ENCODE measurements at regions not wholly inside any gene's neighbourhood (a gene's known extent, or its start where the extent isn't known, plus 50 kb on each side); places are given as distances from the start of the nearest gene placed in this dataset.

DNA sequence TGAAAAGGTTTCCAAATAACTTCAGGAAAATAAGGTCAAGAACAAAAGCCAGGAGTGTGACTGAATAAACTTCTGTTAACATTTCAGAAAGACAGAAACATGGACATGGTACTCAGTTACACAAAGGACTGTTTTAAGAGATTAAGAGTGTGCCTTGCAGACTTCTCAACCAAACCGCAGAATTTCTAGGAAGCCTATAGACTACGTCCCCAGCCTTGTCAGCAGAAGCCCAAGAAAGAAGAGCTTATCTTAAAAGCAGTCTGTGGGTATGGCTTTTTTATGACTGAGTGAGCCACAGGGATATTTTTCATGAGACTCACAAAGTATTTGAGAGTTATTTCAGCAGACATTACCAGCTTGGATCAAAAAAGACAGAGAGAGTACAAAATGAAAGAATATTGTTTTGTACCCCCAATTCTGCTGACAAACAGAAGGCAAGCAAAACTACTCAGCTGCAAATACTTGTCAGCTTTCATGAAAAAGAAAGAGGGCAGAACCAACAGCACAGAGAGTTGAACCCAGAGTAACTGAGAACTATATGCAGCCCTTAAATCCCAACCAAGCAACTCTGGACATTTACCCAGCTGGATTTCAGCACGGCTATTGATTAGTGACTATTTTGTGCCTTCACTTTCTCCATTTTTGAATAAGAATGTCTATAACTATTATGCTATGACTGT, 711.0 kb upstream of the CTNND2 start:
- TF ChIP-seq SP1 (IDR thresholded peaks at IDR 0.05; ENCODE audit: low read depth), result no peak
- TF ChIP-seq, protein P1, sequence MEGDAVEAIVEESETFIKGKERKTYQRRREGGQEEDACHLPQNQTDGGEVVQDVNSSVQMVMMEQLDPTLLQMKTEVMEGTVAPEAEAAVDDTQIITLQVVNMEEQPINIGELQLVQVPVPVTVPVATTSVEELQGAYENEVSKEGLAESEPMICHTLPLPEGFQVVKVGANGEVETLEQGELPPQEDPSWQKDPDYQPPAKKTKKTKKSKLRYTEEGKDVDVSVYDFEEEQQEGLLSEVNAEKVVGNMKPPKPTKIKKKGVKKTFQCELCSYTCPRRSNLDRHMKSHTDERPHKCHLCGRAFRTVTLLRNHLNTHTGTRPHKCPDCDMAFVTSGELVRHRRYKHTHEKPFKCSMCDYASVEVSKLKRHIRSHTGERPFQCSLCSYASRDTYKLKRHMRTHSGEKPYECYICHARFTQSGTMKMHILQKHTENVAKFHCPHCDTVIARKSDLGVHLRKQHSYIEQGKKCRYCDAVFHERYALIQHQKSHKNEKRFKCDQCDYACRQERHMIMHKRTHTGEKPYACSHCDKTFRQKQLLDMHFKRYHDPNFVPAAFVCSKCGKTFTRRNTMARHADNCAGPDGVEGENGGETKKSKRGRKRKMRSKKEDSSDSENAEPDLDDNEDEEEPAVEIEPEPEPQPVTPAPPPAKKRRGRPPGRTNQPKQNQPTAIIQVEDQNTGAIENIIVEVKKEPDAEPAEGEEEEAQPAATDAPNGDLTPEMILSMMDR (IDR thresholded peaks at IDR 0.05 in 2 of 3, conservative IDR thresholded peaks at IDR 0.05 in 1 of 3; ENCODE audit: borderline replicate concordance in 1 of 3, insufficient read depth in 1 of 3, low read depth in 2 of 3, low read length in 2 of 3), result no peak
- TF ChIP-seq, protein P2, sequence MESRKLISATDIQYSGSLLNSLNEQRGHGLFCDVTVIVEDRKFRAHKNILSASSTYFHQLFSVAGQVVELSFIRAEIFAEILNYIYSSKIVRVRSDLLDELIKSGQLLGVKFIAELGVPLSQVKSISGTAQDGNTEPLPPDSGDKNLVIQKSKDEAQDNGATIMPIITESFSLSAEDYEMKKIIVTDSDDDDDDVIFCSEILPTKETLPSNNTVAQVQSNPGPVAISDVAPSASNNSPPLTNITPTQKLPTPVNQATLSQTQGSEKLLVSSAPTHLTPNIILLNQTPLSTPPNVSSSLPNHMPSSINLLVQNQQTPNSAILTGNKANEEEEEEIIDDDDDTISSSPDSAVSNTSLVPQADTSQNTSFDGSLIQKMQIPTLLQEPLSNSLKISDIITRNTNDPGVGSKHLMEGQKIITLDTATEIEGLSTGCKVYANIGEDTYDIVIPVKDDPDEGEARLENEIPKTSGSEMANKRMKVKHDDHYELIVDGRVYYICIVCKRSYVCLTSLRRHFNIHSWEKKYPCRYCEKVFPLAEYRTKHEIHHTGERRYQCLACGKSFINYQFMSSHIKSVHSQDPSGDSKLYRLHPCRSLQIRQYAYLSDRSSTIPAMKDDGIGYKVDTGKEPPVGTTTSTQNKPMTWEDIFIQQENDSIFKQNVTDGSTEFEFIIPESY (IDR thresholded peaks at IDR 0.05; ENCODE audit: extremely low read depth, insufficient replicate concordance, low read length), result no peak
- TF ChIP-seq EZH2 (IDR thresholded peaks at IDR 0.05), result no peak
- TF ChIP-seq CEBPB (IDR thresholded peaks at IDR 0.05; ENCODE audit: low read depth), result no peak
- no peak for TF ChIP-seq ZNF274 (IDR thresholded peaks at IDR 0.05; ENCODE audit: low read depth, low read length)

All from HCT116 (cell line).